Testis (tissue), 2 donors: ENCODE measurements at regions not wholly inside any gene's neighbourhood (a gene's known extent, or its start where the extent isn't known, plus 50 kb on each side); places are given as distances from the start of the nearest gene placed in this dataset.

Experiments used
- POLR2A ChIP-seq: fragments of 450-650 bp; IDR thresholded peaks from one replicate; pipeline ENCODE4 v1.6.1; 2017; ENCODE audit warnings: antibody characterized with exemption, mild to moderate bottlenecking, moderate library complexity
- TF ChIP-seq, protein P1 (sequence below), 3 experiments: fragments of 450-650 bp in 2 of 3; fragments of 200-600 bp in 1 of 3; sonication (generic) in 1 of 3; IDR thresholded peaks; one replicate each; pipeline ENCODE4 v1.5.1; 2016 to 2019; ENCODE audit warnings: antibody characterized with exemption in 3 of 3, mild to moderate bottlenecking in 2 of 3, moderate library complexity in 1 of 3

GRCh38 chr18:57920036-57920435 lies 116.9 kb upstream of the ATP8B1 start:
- no peak for TF ChIP-seq POLR2A
- TF ChIP-seq, protein P1, sequence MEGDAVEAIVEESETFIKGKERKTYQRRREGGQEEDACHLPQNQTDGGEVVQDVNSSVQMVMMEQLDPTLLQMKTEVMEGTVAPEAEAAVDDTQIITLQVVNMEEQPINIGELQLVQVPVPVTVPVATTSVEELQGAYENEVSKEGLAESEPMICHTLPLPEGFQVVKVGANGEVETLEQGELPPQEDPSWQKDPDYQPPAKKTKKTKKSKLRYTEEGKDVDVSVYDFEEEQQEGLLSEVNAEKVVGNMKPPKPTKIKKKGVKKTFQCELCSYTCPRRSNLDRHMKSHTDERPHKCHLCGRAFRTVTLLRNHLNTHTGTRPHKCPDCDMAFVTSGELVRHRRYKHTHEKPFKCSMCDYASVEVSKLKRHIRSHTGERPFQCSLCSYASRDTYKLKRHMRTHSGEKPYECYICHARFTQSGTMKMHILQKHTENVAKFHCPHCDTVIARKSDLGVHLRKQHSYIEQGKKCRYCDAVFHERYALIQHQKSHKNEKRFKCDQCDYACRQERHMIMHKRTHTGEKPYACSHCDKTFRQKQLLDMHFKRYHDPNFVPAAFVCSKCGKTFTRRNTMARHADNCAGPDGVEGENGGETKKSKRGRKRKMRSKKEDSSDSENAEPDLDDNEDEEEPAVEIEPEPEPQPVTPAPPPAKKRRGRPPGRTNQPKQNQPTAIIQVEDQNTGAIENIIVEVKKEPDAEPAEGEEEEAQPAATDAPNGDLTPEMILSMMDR (IDR thresholded peaks at IDR 0.05) = no peak
